ENCODE measurements at regions not wholly inside any gene's neighbourhood (a gene's known extent, or its start where the extent isn't known, plus 50 kb on each side); places are given as distances from the start of the nearest gene placed in this dataset.
"Not testable (repeated sequence)": the region's sequence is repeated elsewhere in the genome, so short reads cannot be mapped to it uniquely, and the experiment has no call there.

DNA sequence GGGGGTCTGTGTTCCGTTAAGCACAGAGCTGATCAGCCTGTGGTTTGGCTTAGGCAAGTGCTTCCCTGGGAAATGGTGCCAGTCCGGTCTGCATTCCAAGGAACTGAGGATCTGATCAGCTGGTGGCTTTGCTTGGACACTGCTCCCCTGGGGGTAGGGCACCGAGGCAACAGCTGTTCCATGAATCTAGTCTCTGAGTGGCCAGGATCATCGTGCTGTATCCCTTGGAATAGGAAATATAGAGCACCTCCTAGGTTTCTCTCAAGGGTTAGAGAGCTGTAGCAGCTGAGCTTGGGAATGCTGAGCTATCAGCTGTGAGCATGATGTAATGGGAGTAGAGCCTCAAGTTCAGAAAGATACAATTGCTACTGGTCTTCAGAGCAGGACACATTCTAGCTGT lies 863.9 kb downstream of the RAPGEF2 start:
- CTCF ChIA-PET, result no interaction called here
- Mint-ChIP-seq H3K27ac (no peak overlapping the region), H3K36me3 (no peaks in the 10 kb centered on the region), H3K4me1 (no peaks in the 10 kb centered on the region), H3K27me3 (no peaks in the 10 kb centered on the region), H3K4me3 (no peak overlapping the region), H3K9me3 (peaks cover 2% of the 10 kb centered on the region)
- DNase-seq, result no peak

DNA sequence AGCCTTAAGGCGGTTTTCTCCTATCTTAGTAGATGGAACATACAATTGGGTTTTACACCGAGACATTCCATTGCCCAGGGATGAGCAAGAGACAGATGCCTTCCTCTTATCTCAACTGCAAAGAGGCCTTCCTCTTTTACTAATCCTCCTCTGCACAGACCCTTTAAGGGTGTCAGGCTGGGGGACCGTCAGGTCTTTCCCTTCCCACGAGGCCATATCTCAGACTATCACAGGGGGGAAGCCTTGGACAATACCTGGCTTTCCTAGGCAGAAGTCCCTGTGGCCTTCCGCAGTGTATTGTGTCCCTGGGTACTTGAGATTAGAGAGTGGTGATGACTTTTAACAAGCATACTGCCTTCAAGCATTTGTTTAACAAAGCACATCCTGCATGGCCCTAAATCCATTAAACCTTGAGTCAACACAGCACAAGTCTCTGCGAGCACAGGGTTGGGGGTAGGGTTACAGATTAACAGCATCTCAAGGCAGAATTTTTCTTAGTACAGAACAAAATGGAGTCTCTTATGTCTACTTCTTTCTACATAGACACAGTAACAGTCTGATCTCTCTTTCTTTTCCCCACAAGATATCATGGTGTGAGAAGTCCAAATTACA lies 874.1 kb downstream of the RAPGEF2 start:
- H3K36me3 Mint-ChIP-seq, H3K4me1 Mint-ChIP-seq, H3K27me3 Mint-ChIP-seq, DNase-seq, CTCF ChIA-PET, H3K27ac Mint-ChIP-seq, H3K9me3 Mint-ChIP-seq, H3K4me3 Mint-ChIP-seq: not testable (repeated sequence)

DNA sequence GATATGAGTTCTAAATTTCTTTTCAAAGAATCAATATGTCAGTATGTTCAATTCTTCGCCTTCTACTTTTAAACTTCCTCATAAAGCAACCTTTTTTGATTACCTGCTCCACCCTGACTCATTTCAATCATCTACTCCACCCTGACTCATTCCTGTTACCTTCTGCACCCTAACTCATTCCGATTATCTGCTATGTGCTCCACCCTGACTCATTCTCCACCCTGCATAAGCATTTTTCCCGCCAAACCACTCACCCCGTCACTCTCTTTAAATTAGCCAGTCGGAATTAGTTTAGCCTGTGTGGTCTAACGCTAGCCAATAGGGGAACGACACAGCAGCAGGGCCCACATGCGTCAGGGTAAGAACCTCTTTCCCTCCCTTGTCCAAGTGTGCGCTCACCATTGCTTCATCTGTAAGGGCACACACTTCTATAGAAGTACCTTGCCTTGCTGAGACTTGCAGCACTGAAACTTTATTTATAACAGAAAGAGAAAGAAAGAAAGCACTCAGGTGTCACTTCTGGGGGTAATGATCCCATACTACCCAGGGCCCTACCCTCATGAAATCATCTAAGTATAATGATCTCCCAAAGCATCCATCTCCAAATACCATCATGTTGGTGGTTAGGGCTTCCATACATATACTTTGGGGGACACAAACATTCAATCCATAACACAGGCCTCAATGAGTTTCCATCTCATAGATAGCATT lies 875.2 kb downstream of the RAPGEF2 start:
- Mint-ChIP-seq H3K36me3 (no peaks in the 10 kb centered on the region), H3K9me3 (peaks cover 5% of the 10 kb centered on the region), H3K27me3 (no peaks in the 10 kb centered on the region), H3K4me1 (no peaks in the 10 kb centered on the region), H3K27ac (no peak overlapping the region), H3K4me3 (no peak overlapping the region)
- no peak for DNase-seq
- CTCF ChIA-PET, result no interaction called here

DNA sequence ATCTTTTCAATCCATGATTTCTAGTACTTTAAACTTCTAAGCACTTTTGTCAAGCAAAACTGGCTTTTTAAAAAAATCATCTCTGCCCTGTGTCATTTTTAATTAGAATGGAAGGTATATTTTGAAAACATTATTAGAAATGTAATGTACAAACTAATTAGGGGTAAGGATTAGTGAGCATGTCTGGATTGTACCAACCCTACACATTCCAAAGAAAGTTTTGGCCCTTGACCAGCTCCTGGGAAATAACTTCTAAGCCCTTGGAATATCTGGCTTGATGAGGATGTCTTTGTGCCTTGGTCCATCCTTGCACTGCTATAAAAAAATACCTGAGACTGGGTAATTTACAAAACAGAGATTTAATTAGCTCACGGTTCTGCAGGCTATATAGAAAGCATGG lies 876.5 kb downstream of the RAPGEF2 start:
- no peak for DNase-seq
- Mint-ChIP-seq H3K36me3 (no peaks in the 10 kb centered on the region), H3K9me3 (peaks cover 5% of the 10 kb centered on the region), H3K27me3 (no peaks in the 10 kb centered on the region), H3K27ac (no peak overlapping the region), H3K4me3 (no peak overlapping the region), H3K4me1 (no peaks in the 10 kb centered on the region)
- CTCF ChIA-PET, result no interaction called here

DNA sequence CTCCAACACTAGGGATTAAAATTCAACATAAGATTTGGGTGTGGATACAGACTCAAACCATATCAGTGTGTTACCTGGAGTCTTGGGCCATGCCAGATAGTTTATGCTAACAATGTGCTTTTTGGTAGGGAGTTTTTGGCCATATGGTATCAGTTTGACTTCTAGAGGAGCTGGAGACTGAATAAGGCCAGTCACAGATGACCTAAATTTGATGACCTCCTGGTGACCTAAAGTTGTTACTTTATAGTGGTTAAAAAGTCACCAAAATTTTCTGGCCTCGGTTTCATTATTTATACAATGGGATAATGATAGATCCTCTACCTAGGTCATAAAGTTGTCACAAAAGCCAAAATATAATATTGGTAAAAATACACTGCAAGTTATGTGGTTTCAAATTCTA lies 877.1 kb downstream of the RAPGEF2 start:
- DNase-seq, result no peak
- peaks cover 5% of the 10 kb centered on the region for H3K9me3 Mint-ChIP-seq
- H3K27ac Mint-ChIP-seq, result no peak overlapping the region
- no peaks in the 10 kb centered on the region for H3K36me3 Mint-ChIP-seq
- CTCF ChIA-PET, result no interaction called here
- no peaks in the 10 kb centered on the region for H3K4me1 Mint-ChIP-seq
- no peak overlapping the region for H3K4me3 Mint-ChIP-seq
- no peaks in the 10 kb centered on the region for H3K27me3 Mint-ChIP-seq

DNA sequence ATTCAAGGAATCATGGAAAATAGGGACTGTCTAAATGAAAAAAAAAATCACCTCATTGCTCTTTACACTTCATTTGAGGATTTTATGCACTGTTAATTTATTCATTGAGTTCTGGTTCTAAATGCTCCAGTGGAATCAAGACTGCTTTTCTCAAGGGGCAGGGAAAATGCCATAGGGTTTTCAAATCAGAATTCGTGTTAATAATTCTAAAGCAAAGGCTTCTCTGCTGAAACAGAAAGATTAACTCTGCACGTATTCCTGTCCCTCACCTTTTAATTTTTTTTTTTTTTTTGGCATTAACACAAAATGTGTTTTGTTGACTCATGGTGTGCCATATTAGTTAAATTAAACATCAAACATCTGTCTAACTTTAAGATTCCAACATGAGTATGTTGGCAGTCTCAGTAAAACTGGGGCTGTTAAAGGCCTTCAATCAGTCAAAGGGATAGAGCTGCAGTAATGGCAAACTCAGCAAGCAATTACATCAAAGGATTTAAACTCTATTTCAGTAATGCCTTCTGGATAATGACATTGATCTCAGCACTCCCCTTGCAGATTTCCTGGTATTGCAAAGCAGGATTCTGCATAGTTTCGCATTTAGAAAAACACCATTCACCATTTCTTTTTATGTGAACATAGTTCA lies 878.1 kb downstream of the RAPGEF2 start:
- Mint-ChIP-seq H3K27ac (no peak overlapping the region), H3K4me3 (no peak overlapping the region), H3K36me3 (no peaks in the 10 kb centered on the region), H3K4me1 (no peaks in the 10 kb centered on the region), H3K9me3 (peaks cover 4% of the 10 kb centered on the region), H3K27me3 (no peaks in the 10 kb centered on the region)
- CTCF ChIA-PET, result no interaction called here
- DNase-seq, result no peak

DNA sequence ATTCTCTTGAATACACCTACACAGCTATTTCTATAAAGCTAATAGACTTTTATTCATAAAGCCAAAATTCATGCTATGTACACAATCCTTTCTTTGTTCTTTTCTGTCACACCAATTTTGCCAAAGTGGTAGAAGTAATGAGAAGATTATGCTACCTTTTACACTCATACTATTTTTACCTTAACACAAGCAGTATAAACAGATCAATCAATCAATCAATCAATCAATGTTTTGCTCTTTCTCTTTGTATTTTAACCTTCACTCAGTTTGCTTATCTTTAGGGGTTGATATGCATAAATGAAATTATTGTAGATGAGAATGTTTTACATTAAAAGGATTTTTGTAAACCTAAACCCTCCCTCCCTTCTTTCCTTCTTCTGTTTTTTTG lies 878.6 kb downstream of the RAPGEF2 start:
- CTCF ChIA-PET, result no interaction called here
- H3K27me3 Mint-ChIP-seq, result no peaks in the 10 kb centered on the region
- no peak overlapping the region for H3K27ac Mint-ChIP-seq
- no peaks in the 10 kb centered on the region for H3K4me1 Mint-ChIP-seq
- no peaks in the 10 kb centered on the region for H3K36me3 Mint-ChIP-seq
- no peak overlapping the region for H3K4me3 Mint-ChIP-seq
- no peak for DNase-seq
- H3K9me3 Mint-ChIP-seq, result peaks cover 2% of the 10 kb centered on the region

DNA sequence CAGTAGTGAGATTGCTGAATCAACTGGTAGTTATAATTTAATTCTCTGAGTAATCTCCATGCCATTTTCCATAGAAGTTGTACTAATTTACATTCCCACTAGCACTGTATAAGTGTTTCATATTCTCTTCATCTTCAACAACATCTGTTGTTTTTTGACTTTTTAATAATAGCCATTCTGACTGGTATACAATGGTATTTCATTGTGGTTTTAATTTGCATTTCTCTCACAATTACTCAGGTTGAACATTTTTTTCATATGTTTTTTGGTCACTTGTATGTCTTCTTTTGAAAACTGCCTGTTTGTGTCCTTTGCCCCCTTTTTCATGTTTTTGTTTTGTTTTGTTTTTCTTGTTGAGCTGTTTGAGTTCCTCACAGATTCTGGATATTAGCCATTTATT lies 880.2 kb downstream of the RAPGEF2 start:
- no peak overlapping the region for H3K27ac Mint-ChIP-seq
- no peak for DNase-seq
- no peaks in the 10 kb centered on the region for H3K27me3 Mint-ChIP-seq
- no peaks in the 10 kb centered on the region for H3K4me1 Mint-ChIP-seq
- no peaks in the 10 kb centered on the region for H3K9me3 Mint-ChIP-seq
- CTCF ChIA-PET, result no interaction called here
- no peak overlapping the region for H3K4me3 Mint-ChIP-seq
- no peaks in the 10 kb centered on the region for H3K36me3 Mint-ChIP-seq

DNA sequence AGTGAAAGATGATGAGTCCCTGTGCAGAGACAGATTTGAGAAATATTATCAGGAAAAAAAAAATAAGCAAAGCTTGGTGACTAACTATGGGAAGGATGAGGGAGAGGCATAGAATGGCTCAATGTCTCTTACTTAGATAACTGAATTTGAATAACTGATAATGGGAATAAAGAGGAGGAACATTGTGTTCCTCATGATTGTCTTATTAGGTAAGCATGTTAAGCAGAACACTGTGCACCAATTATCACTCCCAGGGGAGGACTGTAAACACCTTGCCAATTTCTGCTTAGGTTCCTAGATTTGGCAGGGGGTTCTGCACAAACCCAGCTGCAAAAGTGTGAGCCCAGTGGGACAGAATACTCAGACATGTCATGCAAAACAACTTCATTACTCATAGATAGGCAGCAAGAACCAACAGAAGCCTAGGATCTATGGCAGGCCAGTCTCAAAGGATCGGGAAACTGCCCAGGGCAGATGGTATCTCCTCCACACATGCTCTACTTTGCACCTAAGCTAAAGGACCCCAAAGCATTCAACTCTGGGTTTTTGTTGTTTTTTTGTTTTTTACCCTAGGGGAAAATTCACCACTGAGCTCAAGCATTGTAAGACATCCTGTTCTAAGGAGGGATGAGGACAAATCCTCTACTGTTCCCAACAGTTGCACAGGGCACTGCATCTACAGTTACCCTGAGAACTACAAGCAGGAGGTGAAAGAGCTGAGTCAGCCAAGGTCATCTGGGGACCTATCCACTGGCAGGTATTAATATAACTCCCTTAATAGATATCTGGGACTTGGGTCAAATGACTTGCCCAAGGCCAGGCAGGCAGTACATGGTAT lies 907.0 kb downstream of the RAPGEF2 start:
- no peaks in the 10 kb centered on the region for H3K36me3 Mint-ChIP-seq

DNA sequence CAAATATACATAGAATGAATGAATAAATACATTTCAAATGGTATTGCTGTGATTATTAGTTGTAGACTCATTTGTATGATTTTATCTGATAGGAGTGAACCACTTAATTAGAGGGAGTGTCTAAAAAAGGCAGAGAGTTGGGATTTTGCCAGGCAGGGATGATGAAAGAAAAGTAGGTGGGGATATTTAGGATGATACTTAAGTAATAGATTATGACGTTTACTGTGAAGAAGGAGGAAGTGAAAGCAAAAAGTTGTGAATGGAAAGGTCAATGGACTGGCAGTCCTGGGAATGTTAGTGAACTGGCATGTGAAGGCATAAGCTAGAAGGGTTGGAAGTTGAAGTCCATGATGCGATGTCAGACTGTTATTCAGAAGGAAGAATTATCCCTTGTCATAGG lies 917.1 kb downstream of the RAPGEF2 start:
- Mint-ChIP-seq H3K27me3 (no peaks in the 10 kb centered on the region), H3K4me1 (no peaks in the 10 kb centered on the region), H3K36me3 (no peaks in the 10 kb centered on the region), H3K4me3 (no peak overlapping the region), H3K27ac (no peak overlapping the region), H3K9me3 (peaks cover 9% of the 10 kb centered on the region)
- DNase-seq, result no peak
- CTCF ChIA-PET, result no interaction called here

More for the DNA sequence above, 907.0 kb downstream of the RAPGEF2 start:
- no peaks in the 10 kb centered on the region for H3K27me3 Mint-ChIP-seq
- no peak overlapping the region for H3K4me3 Mint-ChIP-seq
- H3K27ac Mint-ChIP-seq, result no peak overlapping the region
- peaks cover 18% of the 10 kb centered on the region for H3K9me3 Mint-ChIP-seq
- DNase-seq, result no peak
- H3K4me1 Mint-ChIP-seq, result no peaks in the 10 kb centered on the region
- CTCF ChIA-PET, result interaction anchor here (0.6 kb wide), 1 partner anchor 11 kb away, joined by 3 read pairs; no protein-coding TSS in a partner anchor

DNA sequence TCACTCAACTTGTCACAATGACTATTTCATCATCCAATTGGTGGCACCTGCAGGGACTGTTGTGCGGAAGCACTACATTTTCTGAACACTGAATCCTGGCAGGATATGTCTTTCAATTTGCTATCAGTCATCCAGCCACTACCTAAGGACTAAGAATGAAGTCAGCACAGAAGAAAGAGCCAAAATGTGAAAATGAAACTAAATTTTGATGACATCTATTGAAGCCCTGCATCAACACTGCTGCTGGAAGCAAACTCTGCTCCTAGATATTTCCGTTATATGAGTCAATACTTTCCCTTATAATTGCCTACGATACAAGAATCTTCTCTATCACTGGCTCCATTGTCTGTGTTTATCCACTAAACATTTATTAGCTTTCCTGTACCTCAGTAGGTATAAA lies 917.9 kb downstream of the RAPGEF2 start:
- Mint-ChIP-seq H3K36me3 (no peaks in the 10 kb centered on the region), H3K9me3 (peaks cover 7% of the 10 kb centered on the region), H3K4me1 (no peaks in the 10 kb centered on the region), H3K4me3 (no peak overlapping the region), H3K27ac (no peak overlapping the region), H3K27me3 (no peaks in the 10 kb centered on the region)
- DNase-seq, result no peak
- CTCF ChIA-PET, result no interaction called here

DNA sequence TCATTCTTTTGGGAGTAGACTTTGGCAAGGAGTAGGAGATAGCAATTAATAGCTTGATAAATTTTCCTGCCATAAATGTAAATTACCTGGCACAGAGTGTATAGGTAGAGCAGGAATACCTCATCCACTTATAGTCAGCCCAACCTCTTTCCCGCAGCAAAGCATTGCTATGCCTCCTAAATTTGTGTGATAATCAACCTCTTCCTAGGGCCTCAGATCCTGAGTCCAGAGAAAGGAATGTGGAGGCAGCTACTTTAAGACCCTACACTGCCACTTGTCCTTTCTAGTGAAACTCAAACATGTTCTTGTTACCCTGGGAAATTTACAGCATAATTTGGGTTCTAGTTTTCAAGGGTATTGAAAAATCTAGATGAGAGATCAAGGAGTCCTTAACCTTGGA lies 919.0 kb downstream of the RAPGEF2 start:
- DNase-seq, result no peak
- no peak overlapping the region for H3K27ac Mint-ChIP-seq
- H3K4me3 Mint-ChIP-seq, result no peak overlapping the region
- H3K27me3 Mint-ChIP-seq, result no peaks in the 10 kb centered on the region
- no peaks in the 10 kb centered on the region for H3K4me1 Mint-ChIP-seq
- no peaks in the 10 kb centered on the region for H3K36me3 Mint-ChIP-seq
- CTCF ChIA-PET, result no interaction called here
- H3K9me3 Mint-ChIP-seq, result peaks cover 12% of the 10 kb centered on the region

DNA sequence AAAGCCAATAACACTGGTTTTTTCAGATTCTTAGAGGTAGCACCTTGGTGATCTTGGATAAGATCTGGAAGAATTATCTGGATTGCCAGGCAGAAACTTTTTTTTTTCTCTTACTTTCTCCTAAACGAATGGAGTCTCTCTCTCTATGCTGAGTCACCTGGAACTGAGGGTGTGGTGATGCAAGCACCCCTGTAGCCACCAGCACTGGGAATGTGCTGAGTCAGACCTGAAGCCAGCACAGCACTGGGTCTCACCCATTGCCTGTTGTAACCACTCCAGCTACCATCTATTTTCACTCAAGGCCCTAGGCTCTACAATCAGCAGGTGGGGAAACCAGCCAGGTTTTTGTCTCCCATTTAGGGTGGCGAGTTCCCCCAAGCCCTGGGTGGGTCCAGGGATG lies 923.8 kb downstream of the RAPGEF2 start:
- Mint-ChIP-seq H3K36me3 (no peaks in the 10 kb centered on the region), H3K4me1 (no peaks in the 10 kb centered on the region), H3K27me3 (no peaks in the 10 kb centered on the region), H3K27ac (no peak overlapping the region), H3K9me3 (peaks cover 7% of the 10 kb centered on the region), H3K4me3 (no peak overlapping the region)
- CTCF ChIA-PET, result no interaction called here
- DNase-seq, result no peak

DNA sequence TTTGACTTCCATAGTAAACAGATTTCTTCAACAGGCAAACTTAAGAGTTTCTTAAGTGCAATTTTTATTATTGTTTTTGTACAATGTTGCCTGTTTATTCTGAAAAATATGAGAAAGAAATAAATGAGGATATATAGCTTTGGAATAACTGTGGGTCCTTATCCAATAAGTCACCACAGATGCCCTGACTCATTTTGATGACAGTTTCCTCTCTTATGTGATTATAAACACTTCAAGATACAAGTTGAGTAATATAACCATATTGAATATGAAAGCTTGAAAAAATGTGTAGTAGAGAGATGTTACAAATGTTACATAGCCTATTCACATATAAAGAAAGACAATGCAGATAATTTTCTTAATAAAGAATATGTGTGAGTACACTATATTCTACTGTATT lies 931.6 kb downstream of the RAPGEF2 start:
- no peaks in the 10 kb centered on the region for H3K4me1 Mint-ChIP-seq
- no peak overlapping the region for H3K27ac Mint-ChIP-seq
- no peak overlapping the region for H3K4me3 Mint-ChIP-seq
- H3K36me3 Mint-ChIP-seq, result no peaks in the 10 kb centered on the region
- no peaks in the 10 kb centered on the region for H3K27me3 Mint-ChIP-seq
- no peaks in the 10 kb centered on the region for H3K9me3 Mint-ChIP-seq
- CTCF ChIA-PET, result no interaction called here
- DNase-seq, result no peak

Measured in activated naive CD4-positive, alpha-beta T cell treated with anti-CD3 and anti-CD28 coated beads, Interleukin-2, amount 10 ng/mL, durations not matched to agents 7 days and 5 days (primary cell).